ENCODE measurements at regions not wholly inside any gene's neighbourhood (a gene's known extent, or its start where the extent isn't known, plus 50 kb on each side); places are given as distances from the start of the nearest gene placed in this dataset.
"Not testable (repeated sequence)": the region's sequence is repeated elsewhere in the genome, so short reads cannot be mapped to it uniquely, and the experiment has no call there.

- DNase-seq (ENCODE audit: low spot score) = no peak
Observed at GRCh38 chr1:187838335-187839293, 1009.9 kb downstream of the PLA2G4A start.

- DNase-seq (ENCODE audit: low spot score) = no peak
Observed at GRCh38 chr1:187839873-187840272, 1011.1 kb downstream of the PLA2G4A start.

GRCh38 chr1:187840557-187840956 lies 1011.8 kb downstream of the PLA2G4A start:
- no peak for DNase-seq (ENCODE audit: low spot score)

- no peak for DNase-seq (ENCODE audit: low spot score)
Observed at GRCh38 chr1:187842406-187843165, 1013.8 kb downstream of the PLA2G4A start.

- DNase-seq (ENCODE audit: low spot score) = no peak
Observed at GRCh38 chr1:187844313-187844712, 1015.6 kb downstream of the PLA2G4A start.

GRCh38 chr1:187847531-187847930 lies 1018.8 kb downstream of the PLA2G4A start:
- DNase-seq (ENCODE audit: low spot score) = no peak

- DNase-seq (ENCODE audit: low spot score) = no peak
Observed at GRCh38 chr1:187848321-187848720, 1019.6 kb downstream of the PLA2G4A start.

GRCh38 chr1:187850146-187850545 lies 1021.4 kb downstream of the PLA2G4A start:
- DNase-seq (ENCODE audit: low spot score) = not testable (repeated sequence)

- no peak for DNase-seq (ENCODE audit: low spot score)
Observed at GRCh38 chr1:187853505-187853904, 1024.8 kb downstream of the PLA2G4A start.

GRCh38 chr1:187854457-187854856 lies 1025.7 kb downstream of the PLA2G4A start:
- DNase-seq (ENCODE audit: low spot score) = no peak

GRCh38 chr1:187862506-187862905 lies 1033.8 kb downstream of the PLA2G4A start:
- no peak for DNase-seq (ENCODE audit: low spot score)

- DNase-seq (ENCODE audit: low spot score) = no peak
Observed at GRCh38 chr1:187870552-187870951, 1041.8 kb downstream of the PLA2G4A start.

- DNase-seq (ENCODE audit: low spot score) = no peak
Observed at GRCh38 chr1:187871177-187871845, 1042.6 kb downstream of the PLA2G4A start.

- no peak for DNase-seq (ENCODE audit: low spot score)
Observed at GRCh38 chr1:187872550-187872949, 1043.8 kb downstream of the PLA2G4A start.

- no peak for DNase-seq (ENCODE audit: low spot score)
Observed at GRCh38 chr1:187873126-187873525, 1044.4 kb downstream of the PLA2G4A start.

GRCh38 chr1:187876775-187877174 lies 1048.0 kb downstream of the PLA2G4A start:
- no peak for DNase-seq (ENCODE audit: low spot score)

- no peak for DNase-seq (ENCODE audit: low spot score)
Observed at GRCh38 chr1:187877220-187877619, 1048.5 kb downstream of the PLA2G4A start.

GRCh38 chr1:187878883-187879282 lies 1050.1 kb downstream of the PLA2G4A start:
- no peak for DNase-seq (ENCODE audit: low spot score)

- no peak for DNase-seq (ENCODE audit: low spot score)
Observed at GRCh38 chr1:187883356-187883755, 1054.6 kb downstream of the PLA2G4A start.

- no peak for DNase-seq (ENCODE audit: low spot score)
Observed at GRCh38 chr1:187891993-187892682, 1063.4 kb downstream of the PLA2G4A start.

- no peak for DNase-seq (ENCODE audit: low spot score)
Observed at GRCh38 chr1:187892683-187893039, 1063.9 kb downstream of the PLA2G4A start.

- DNase-seq (ENCODE audit: low spot score) = no peak
Observed at GRCh38 chr1:187893471-187893870, 1064.7 kb downstream of the PLA2G4A start.

Measured in LoVo (cell line).